ENCODE measurements at regions not wholly inside any gene's neighbourhood (a gene's known extent, or its start where the extent isn't known, plus 50 kb on each side); places are given as distances from the start of the nearest gene placed in this dataset.
"Not testable (repeated sequence)": the region's sequence is repeated elsewhere in the genome, so short reads cannot be mapped to it uniquely, and the experiment has no call there.

GRCh38 chr1:118803128-118803527, 185.0 kb downstream of the TBX15 start:
- TF ChIP-seq EZH2 (IDR thresholded peaks at IDR 0.05; ENCODE audit: borderline replicate concordance); EZH2phosphoT487 (IDR thresholded peaks at IDR 0.05; ENCODE audit: low read depth, severe bottlenecking, unreplicated experiment): not testable (repeated sequence)
- TF ChIP-seq, protein P1, sequence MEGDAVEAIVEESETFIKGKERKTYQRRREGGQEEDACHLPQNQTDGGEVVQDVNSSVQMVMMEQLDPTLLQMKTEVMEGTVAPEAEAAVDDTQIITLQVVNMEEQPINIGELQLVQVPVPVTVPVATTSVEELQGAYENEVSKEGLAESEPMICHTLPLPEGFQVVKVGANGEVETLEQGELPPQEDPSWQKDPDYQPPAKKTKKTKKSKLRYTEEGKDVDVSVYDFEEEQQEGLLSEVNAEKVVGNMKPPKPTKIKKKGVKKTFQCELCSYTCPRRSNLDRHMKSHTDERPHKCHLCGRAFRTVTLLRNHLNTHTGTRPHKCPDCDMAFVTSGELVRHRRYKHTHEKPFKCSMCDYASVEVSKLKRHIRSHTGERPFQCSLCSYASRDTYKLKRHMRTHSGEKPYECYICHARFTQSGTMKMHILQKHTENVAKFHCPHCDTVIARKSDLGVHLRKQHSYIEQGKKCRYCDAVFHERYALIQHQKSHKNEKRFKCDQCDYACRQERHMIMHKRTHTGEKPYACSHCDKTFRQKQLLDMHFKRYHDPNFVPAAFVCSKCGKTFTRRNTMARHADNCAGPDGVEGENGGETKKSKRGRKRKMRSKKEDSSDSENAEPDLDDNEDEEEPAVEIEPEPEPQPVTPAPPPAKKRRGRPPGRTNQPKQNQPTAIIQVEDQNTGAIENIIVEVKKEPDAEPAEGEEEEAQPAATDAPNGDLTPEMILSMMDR (IDR thresholded peaks at IDR 0.05; ENCODE audit: poor library complexity), result not testable (repeated sequence)

All from hepatocyte (in vitro differentiated cells).